Colonic mucosa (tissue), 4 donors: ENCODE measurements at regions not wholly inside any gene's neighbourhood (a gene's known extent, or its start where the extent isn't known, plus 50 kb on each side); places are given as distances from the start of the nearest gene placed in this dataset.

Source experiments
- DNase-seq: peaks from one replicate; pipeline ENCODE4 v3.0.0-alpha.2; 2020
- H3K27ac ChIP-seq: fragments of 200-600 bp; one replicate; pipeline ENCODE4 v1.8.0; 2021
- H3K27me3 ChIP-seq: fragments of 200-600 bp; one replicate; pipeline ENCODE4 v1.8.0; 2021
- H3K36me3 ChIP-seq: fragments of 200-600 bp; one replicate; pipeline ENCODE4 v1.8.0; 2021
- H3K4me1 ChIP-seq: fragments of 200-600 bp; one replicate; pipeline ENCODE4 v1.8.0; 2021; ENCODE audit warnings: mild to moderate bottlenecking
- H3K4me3 ChIP-seq: fragments of 200-600 bp; one replicate; pipeline ENCODE4 v1.8.0; 2021
- H3K9ac ChIP-seq, 2 donors: one replicate each; pipeline ENCODE4 v1.7.0; 2013; ENCODE audit warnings: control low read depth in 2 of 2, low read depth in 2 of 2, low read length in 2 of 2
- H3K9me3 ChIP-seq: fragments of 200-600 bp; one replicate; pipeline ENCODE4 v1.8.0; 2021
- intact Hi-C: fragments of 100-400 bp; cut with DNase I; formaldehyde crosslinking; loops from one replicate; pipeline ENCODE4 v1.14.1; 2022
- TF ChIP-seq, protein P1 (sequence below): fragments of 200-600 bp; IDR thresholded peaks from one replicate; pipeline ENCODE4 v1.8.0; 2022; ENCODE audit warnings: antibody characterized with exemption, mild to moderate bottlenecking
- donor health status: healthy.
- donor health status: DM: no; HTN: no; CAD: no.
- donor health status: DM: no; HTN: no; CAD: no.

DNA sequence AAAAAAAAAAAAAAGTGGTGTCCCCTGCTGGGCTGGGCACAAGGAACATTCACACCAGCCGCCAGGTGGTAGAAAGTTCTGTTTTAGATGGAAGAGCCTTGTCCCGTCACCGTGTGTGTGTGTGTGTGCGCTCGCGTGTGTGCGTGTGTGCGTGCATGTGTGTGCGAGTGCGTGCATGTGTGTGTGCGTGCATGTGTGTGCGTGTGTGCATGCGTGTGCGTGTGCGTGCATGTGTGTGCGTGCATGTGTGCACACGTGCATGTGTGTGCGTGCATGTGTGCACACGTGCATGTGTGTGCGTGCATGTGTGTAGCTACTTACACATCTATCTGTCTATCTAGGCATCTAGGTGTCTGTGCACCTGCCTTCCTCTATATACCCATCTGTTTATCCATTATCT, 491.7 kb downstream of the NPHP4 start:
- intact Hi-C loops: no loop called here
- no peak overlapping the region for H3K4me3 ChIP-seq
- no peaks in the 10 kb centered on the region for H3K36me3 ChIP-seq
- H3K9me3 ChIP-seq: no peaks in the 10 kb centered on the region
- H3K9ac ChIP-seq: no peak overlapping the region
- no peak for DNase-seq
- no peaks in the 10 kb centered on the region for H3K27me3 ChIP-seq
- H3K4me1 ChIP-seq: no peaks in the 10 kb centered on the region
- H3K27ac ChIP-seq: no peak overlapping the region
- TF ChIP-seq, protein P1, sequence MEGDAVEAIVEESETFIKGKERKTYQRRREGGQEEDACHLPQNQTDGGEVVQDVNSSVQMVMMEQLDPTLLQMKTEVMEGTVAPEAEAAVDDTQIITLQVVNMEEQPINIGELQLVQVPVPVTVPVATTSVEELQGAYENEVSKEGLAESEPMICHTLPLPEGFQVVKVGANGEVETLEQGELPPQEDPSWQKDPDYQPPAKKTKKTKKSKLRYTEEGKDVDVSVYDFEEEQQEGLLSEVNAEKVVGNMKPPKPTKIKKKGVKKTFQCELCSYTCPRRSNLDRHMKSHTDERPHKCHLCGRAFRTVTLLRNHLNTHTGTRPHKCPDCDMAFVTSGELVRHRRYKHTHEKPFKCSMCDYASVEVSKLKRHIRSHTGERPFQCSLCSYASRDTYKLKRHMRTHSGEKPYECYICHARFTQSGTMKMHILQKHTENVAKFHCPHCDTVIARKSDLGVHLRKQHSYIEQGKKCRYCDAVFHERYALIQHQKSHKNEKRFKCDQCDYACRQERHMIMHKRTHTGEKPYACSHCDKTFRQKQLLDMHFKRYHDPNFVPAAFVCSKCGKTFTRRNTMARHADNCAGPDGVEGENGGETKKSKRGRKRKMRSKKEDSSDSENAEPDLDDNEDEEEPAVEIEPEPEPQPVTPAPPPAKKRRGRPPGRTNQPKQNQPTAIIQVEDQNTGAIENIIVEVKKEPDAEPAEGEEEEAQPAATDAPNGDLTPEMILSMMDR: no peak

DNA sequence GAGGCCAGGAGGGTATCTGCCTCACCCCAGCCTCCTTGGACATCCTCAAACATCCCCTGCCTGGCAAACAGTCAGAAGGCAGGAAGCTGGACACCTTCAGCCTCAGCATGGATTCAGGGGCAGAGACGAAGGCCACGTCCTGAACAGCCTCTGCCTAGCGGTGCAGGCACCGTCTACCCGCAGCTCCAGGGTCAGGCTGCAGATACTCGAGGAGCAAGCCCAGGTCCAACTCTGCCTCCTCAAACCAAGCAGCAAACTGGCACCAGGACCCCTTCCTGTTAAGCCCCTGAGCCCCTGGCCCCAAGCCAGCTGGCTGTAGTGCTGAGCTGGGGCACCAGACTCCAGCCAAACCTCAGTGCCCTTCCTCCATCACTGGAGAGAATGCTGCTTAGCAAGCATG, 494.7 kb downstream of the NPHP4 start:
- Histone ChIP-seq H3K27ac (no peak overlapping the region), H3K9ac (no peak overlapping the region), H3K4me1 (no peaks in the 10 kb centered on the region), H3K27me3 (no peaks in the 10 kb centered on the region), H3K4me3 (no peak overlapping the region), H3K36me3 (no peaks in the 10 kb centered on the region), H3K9me3 (no peaks in the 10 kb centered on the region)
- no peak for DNase-seq
- intact Hi-C loops: no loop called here
- TF ChIP-seq, protein P1: no peak

DNA sequence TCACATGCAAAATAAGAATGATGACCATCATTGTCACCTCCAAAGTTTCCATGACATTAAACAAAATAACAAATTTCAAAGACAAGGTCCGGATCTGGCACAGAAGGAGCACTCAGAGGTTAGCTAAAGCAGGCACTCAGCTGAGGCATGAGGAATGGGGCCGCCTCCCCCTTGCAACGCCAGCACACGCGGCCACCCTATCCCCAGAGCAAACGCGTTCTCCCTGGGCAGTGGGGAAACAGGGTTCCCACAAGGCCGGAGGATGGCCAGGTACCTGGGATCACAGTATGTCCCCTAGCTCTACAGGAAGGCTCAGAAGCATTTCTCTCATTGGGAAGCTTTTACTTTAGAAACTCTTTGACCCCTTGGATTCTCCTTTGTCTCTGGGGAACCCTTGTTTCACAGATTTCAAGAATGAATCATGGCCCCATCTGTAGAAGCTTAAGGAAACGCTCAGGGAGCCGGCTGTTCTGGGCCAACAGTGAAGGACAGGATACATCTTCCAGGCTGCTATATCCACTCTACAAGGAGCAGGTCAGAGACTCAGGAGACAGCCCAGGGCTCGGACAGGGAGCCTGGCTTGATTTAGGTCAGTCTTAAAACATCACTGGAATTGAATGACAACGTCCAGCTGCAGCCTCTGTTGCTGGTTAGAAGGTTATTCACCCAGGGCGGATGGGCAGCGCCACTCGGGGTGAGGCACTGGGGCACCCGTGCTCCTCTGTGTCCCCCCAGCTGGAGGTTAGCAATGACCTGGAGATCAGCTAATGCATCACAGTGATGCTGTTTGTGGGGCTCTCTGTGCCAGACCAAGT, 496.4 kb downstream of the NPHP4 start:
- TF ChIP-seq, protein P1: no peak
- Histone ChIP-seq H3K9me3 (no peaks in the 10 kb centered on the region), H3K9ac (no peak overlapping the region), H3K27ac (no peak overlapping the region), H3K4me3 (no peak overlapping the region), H3K4me1 (no peaks in the 10 kb centered on the region), H3K36me3 (no peaks in the 10 kb centered on the region), H3K27me3 (no peaks in the 10 kb centered on the region)
- intact Hi-C loops: no loop called here
- no peak for DNase-seq

DNA sequence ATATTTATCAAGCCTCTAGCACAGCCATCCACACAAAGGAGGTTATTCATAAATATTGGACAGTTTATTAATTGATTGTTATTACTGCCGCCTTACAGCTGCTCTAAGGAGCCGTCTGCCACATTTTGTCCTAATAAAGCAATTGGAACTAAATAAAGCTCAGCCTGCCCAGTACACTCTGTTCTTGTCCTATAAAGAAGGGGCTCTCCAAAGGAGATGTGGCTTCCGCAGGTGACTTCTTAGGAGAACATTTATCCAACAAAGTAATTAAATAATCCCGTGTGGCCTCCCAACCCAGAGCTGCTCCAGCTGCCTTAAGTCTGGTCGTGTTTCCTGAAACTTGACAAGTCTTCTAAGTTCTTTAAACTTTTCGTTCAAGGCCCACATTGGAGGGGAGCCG, 497.7 kb downstream of the NPHP4 start:
- intact Hi-C loops: no loop called here
- H3K4me1 ChIP-seq: no peaks in the 10 kb centered on the region
- no peak overlapping the region for H3K27ac ChIP-seq
- H3K4me3 ChIP-seq: no peak overlapping the region
- no peaks in the 10 kb centered on the region for H3K27me3 ChIP-seq
- no peaks in the 10 kb centered on the region for H3K36me3 ChIP-seq
- no peak overlapping the region for H3K9ac ChIP-seq
- TF ChIP-seq, protein P1: no peak
- H3K9me3 ChIP-seq: no peaks in the 10 kb centered on the region
- DNase-seq: no peak

DNA sequence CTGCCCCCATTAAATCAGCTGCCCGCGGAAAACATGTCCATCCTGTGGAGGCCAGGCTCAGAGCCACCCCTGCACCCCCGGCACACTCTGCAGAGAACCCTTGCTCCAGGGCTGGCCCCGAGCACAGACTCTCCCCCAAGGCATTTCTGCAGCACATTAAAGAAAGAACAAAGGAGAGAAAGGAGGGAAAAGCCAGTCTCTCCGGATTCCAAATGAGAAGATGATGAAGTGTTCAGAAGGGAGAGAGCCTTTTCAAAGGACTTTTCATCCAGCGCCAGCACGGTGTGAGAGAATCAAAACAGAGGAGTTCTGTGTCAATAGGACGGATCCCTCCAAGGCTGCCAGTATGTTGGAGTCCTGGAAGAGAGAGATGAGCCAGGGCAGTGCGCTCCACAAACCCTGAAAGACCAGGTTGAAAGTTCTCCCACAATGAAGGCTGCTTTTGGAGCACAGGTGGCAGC, 498.3 kb downstream of the NPHP4 start:
- intact Hi-C loops: no loop called here
- Histone ChIP-seq H3K27ac (no peak overlapping the region), H3K4me1 (no peaks in the 10 kb centered on the region), H3K9me3 (no peaks in the 10 kb centered on the region), H3K4me3 (no peak overlapping the region), H3K9ac (no peak overlapping the region), H3K36me3 (no peaks in the 10 kb centered on the region), H3K27me3 (no peaks in the 10 kb centered on the region)
- DNase-seq: no peak
- TF ChIP-seq, protein P1: no peak
